GM18511 (cell line): ENCODE measurements at regions not wholly inside any gene's neighbourhood (a gene's known extent, or its start where the extent isn't known, plus 50 kb on each side); places are given as distances from the start of the nearest gene placed in this dataset.

Experiments
- ATAC-seq: cut with Tn5 transposase; IDR thresholded peaks from one replicate; pipeline ENCODE4 v1.9.1; 2021; ENCODE audit warnings: mild to moderate bottlenecking, moderate library complexity; ENCODE audit not compliant: unreplicated experiment

- ATAC-seq: peak; percentile 71
Measured at GRCh38 chr5:100479079-100479688, 56.0 kb upstream of the FAM174A start.

GRCh38 chr5:100472091-100472490 lies 63.1 kb upstream of the FAM174A start:
- no peak for ATAC-seq

- peak; percentile 98 for ATAC-seq
Measured at GRCh38 chr5:100469767-100470166, 65.4 kb upstream of the FAM174A start.

- no peak for ATAC-seq
Measured at GRCh38 chr5:100464418-100464817, 70.8 kb upstream of the FAM174A start.

GRCh38 chr5:100456615-100457014 lies 78.6 kb upstream of the FAM174A start:
- ATAC-seq: no peak

GRCh38 chr5:100452126-100452525 lies 83.0 kb upstream of the FAM174A start:
- ATAC-seq: no peak

- ATAC-seq: no peak
Measured at GRCh38 chr5:100448111-100448528, 87.1 kb upstream of the FAM174A start.

GRCh38 chr5:100446879-100447430 lies 88.2 kb upstream of the FAM174A start:
- ATAC-seq: no peak

- no peak for ATAC-seq
Measured at GRCh38 chr5:100444961-100445360, 90.2 kb upstream of the FAM174A start.

- ATAC-seq: no peak
Measured at GRCh38 chr5:100434815-100435214, 100.4 kb upstream of the FAM174A start.

GRCh38 chr5:100432741-100433140 lies 102.4 kb upstream of the FAM174A start:
- no peak for ATAC-seq

- peak; percentile 96 for ATAC-seq
Measured at GRCh38 chr5:100430268-100431195, 104.6 kb upstream of the FAM174A start.

GRCh38 chr5:100424787-100425186 lies 110.4 kb upstream of the FAM174A start:
- no peak for ATAC-seq

GRCh38 chr5:100424017-100424416 lies 111.2 kb upstream of the FAM174A start:
- ATAC-seq: no peak

- ATAC-seq: no peak
Measured at GRCh38 chr5:100423330-100423729, 111.8 kb upstream of the FAM174A start.

GRCh38 chr5:100421360-100421759 lies 113.8 kb upstream of the FAM174A start:
- ATAC-seq: no peak

GRCh38 chr5:100418231-100418630 lies 116.9 kb upstream of the FAM174A start:
- ATAC-seq: no peak

- ATAC-seq: no peak
Measured at GRCh38 chr5:100409660-100410151, 125.5 kb upstream of the FAM174A start.

- no peak for ATAC-seq
Measured at GRCh38 chr5:100407053-100407452, 128.1 kb upstream of the FAM174A start.

- no peak for ATAC-seq
Measured at GRCh38 chr5:100406640-100407039, 128.5 kb upstream of the FAM174A start.

- no peak for ATAC-seq
Measured at GRCh38 chr5:100402071-100402470, 133.1 kb upstream of the FAM174A start.

- no peak for ATAC-seq
Measured at GRCh38 chr5:100401149-100401548, 134.0 kb upstream of the FAM174A start.
